Upper lobe of left lung (tissue), 4 donors: ENCODE measurements at regions not wholly inside any gene's neighbourhood (a gene's known extent, or its start where the extent isn't known, plus 50 kb on each side); places are given as distances from the start of the nearest gene placed in this dataset.

ENCODE experiments used
- EP300 ChIP-seq, 4 donors: sonication (generic); formaldehyde crosslinking; IDR thresholded peaks; one replicate each; pipeline ENCODE4 v1.5.1; 2017; ENCODE audit warnings: antibody characterized with exemption in 4 of 4, control low read depth in 2 of 4
- POLR2A ChIP-seq, 4 donors: fragments of 450-650 bp; IDR thresholded peaks; one replicate each; pipeline ENCODE4 v1.5.1; 2016 to 2017; ENCODE audit warnings: antibody characterized with exemption in 4 of 4, mild to moderate bottlenecking in 2 of 4
- TF ChIP-seq, protein P1 (sequence below), 6 experiments: fragments of 450-650 bp in 4 of 6; fragments of 200-600 bp in 2 of 6; sonication (generic) in 2 of 6; IDR thresholded peaks; one replicate each; pipeline ENCODE4 v1.5.1; 2016 to 2019; ENCODE audit warnings: antibody characterized with exemption in 6 of 6

- TF ChIP-seq EP300 (IDR thresholded peaks at IDR 0.05) (no peak), POLR2A (IDR thresholded peaks at IDR 0.05) (no peak)
- TF ChIP-seq, protein P1, sequence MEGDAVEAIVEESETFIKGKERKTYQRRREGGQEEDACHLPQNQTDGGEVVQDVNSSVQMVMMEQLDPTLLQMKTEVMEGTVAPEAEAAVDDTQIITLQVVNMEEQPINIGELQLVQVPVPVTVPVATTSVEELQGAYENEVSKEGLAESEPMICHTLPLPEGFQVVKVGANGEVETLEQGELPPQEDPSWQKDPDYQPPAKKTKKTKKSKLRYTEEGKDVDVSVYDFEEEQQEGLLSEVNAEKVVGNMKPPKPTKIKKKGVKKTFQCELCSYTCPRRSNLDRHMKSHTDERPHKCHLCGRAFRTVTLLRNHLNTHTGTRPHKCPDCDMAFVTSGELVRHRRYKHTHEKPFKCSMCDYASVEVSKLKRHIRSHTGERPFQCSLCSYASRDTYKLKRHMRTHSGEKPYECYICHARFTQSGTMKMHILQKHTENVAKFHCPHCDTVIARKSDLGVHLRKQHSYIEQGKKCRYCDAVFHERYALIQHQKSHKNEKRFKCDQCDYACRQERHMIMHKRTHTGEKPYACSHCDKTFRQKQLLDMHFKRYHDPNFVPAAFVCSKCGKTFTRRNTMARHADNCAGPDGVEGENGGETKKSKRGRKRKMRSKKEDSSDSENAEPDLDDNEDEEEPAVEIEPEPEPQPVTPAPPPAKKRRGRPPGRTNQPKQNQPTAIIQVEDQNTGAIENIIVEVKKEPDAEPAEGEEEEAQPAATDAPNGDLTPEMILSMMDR (IDR thresholded peaks at IDR 0.05), result no peak
These were observed 149.2 kb upstream of the GHITM start for GRCh38 chr10:83990126-83990525.
